ENCODE measurements at regions not wholly inside any gene's neighbourhood (a gene's known extent, or its start where the extent isn't known, plus 50 kb on each side); places are given as distances from the start of the nearest gene placed in this dataset.

- no peak for TF ChIP-seq YY1 (IDR thresholded peaks at IDR 0.05; ENCODE audit: insufficient read depth, insufficient read length)
- TF ChIP-seq ZNF274 (IDR thresholded peaks at IDR 0.05; ENCODE audit: low read depth, low read length): no peak
Measured at GRCh38 chr1:244114892-244115291, 63.8 kb downstream of the ZBTB18 start.

Data from NT2/D1 (cell line).